HEK293 (cell line): ENCODE measurements at regions not wholly inside any gene's neighbourhood (a gene's known extent, or its start where the extent isn't known, plus 50 kb on each side); places are given as distances from the start of the nearest gene placed in this dataset.

Source experiments
- CTCF ChIA-PET: fragments of 350-600 bp; formaldehyde crosslinking; extraction: SDS; loops from one replicate; lab custom pipeline; 2021; ENCODE audit warnings: antibody characterized with exemption; lab: Yijun Ruan, JAX
- POLR2A ChIA-PET: fragments of 300-600 bp; formaldehyde crosslinking; extraction: SDS; loops from one replicate; lab custom pipeline; 2020; ENCODE audit warnings: antibody characterized with exemption, inconsistent platforms; lab: Yijun Ruan, JAX
- H3K27ac ChIP-seq: fragments of 200-500 bp; sonication (Bioruptor generic); 2 replicates; pipeline ENCODE4 v1.5.1; 2014; ENCODE audit warnings: low read depth, low read length, control low read depth, inconsistent platforms; ENCODE audit errors: extremely low read depth
- H3K36me3 ChIP-seq, 2 experiments: fragments of 200-500 bp in 1 of 2; sonication (Bioruptor generic) in 1 of 2; 1 replicate in 1 of 2; 2 replicates in 1 of 2; pipeline ENCODE4 v1.5.1; 2014 to 2017; ENCODE audit warnings: inconsistent platforms in 2 of 2, low read length in 2 of 2; ENCODE audit not compliant: control insufficient read depth in 2 of 2, insufficient read depth in 1 of 2
- H3K4me1 ChIP-seq: fragments of 200-500 bp; sonication (Bioruptor generic); 2 replicates; pipeline ENCODE4 v1.5.1; 2014; ENCODE audit warnings: mild to moderate bottlenecking, low read length, inconsistent platforms; ENCODE audit not compliant: control insufficient read depth, insufficient read depth
- H3K4me3 ChIP-seq: 2 replicates; pipeline ENCODE4 v1.5.1; 2011; ENCODE audit warnings: low read depth, mild to moderate bottlenecking, control low read depth, low read length, moderate library complexity
- H3K9me3 ChIP-seq: fragments of 200-500 bp; sonication (Bioruptor generic); 2 replicates; pipeline ENCODE4 v1.5.1; 2014; ENCODE audit warnings: low read depth, low read length, inconsistent platforms; ENCODE audit not compliant: control insufficient read depth, insufficient read depth
- ELK4 ChIP-seq: IDR thresholded peaks from 2 replicates; pipeline ENCODE4 v1.6.1; 2011; ENCODE audit warnings: mild to moderate bottlenecking, low read depth, low read length, borderline replicate concordance
- HOXC10 ChIP-seq: sonication (generic); formaldehyde crosslinking; IDR thresholded peaks from 2 replicates; pipeline ENCODE4 v1.8.1; 2023; ENCODE audit warnings: mild to moderate bottlenecking, missing genetic modification reagents
- IKZF3 ChIP-seq: fragments of 450-650 bp; IDR thresholded peaks from 2 replicates; pipeline ENCODE4 v1.5.0; 2018; ENCODE audit warnings: missing biosample characterization, mild to moderate bottlenecking, missing genetic modification characterization, moderate library complexity
- MZF1 ChIP-seq: fragments of 450-650 bp; formaldehyde crosslinking; IDR thresholded peaks from 2 replicates; pipeline ENCODE4 v1.5.1; 2017; ENCODE audit warnings: missing biosample characterization, missing genetic modification characterization, borderline replicate concordance
- PBX3 ChIP-seq: sonication (generic); formaldehyde crosslinking; IDR thresholded peaks from 2 replicates; pipeline ENCODE4 v1.8.1; 2022; ENCODE audit warnings: mild to moderate bottlenecking, moderate library complexity, missing genetic modification reagents
- RBAK ChIP-seq: fragments of 450-650 bp; formaldehyde crosslinking; IDR thresholded peaks from 2 replicates; pipeline ENCODE4 v1.5.1; 2016; ENCODE audit warnings: missing biosample characterization, missing genetic modification characterization
- SCRT1 ChIP-seq: fragments of 450-650 bp; formaldehyde crosslinking; IDR thresholded peaks from 2 replicates; pipeline ENCODE4 v1.5.1; 2016; ENCODE audit warnings: missing biosample characterization, missing genetic modification characterization, borderline replicate concordance
- YY2 ChIP-seq: fragments of 450-650 bp; formaldehyde crosslinking; IDR thresholded peaks from 2 replicates; pipeline ENCODE4 v1.5.1; 2016; ENCODE audit warnings: missing biosample characterization, missing genetic modification characterization
- ZBTB11 ChIP-seq: fragments of 450-650 bp; formaldehyde crosslinking; conservative IDR thresholded peaks from 2 replicates; pipeline ENCODE4 v1.5.1; 2016; ENCODE audit warnings: low read depth, missing biosample characterization, missing genetic modification characterization
- ZBTB21 ChIP-seq: fragments of 450-650 bp; formaldehyde crosslinking; IDR thresholded peaks from 2 replicates; pipeline ENCODE4 v1.5.1; 2017; ENCODE audit warnings: missing biosample characterization, missing genetic modification characterization
- ZBTB48 ChIP-seq: fragments of 450-650 bp; formaldehyde crosslinking; IDR thresholded peaks from 2 replicates; pipeline ENCODE4 v1.5.1; 2016; ENCODE audit warnings: missing biosample characterization, missing genetic modification characterization
- ZBTB6 ChIP-seq: fragments of 450-650 bp; formaldehyde crosslinking; IDR thresholded peaks from 2 replicates; pipeline ENCODE4 v1.5.1; 2017; ENCODE audit warnings: missing biosample characterization, missing genetic modification characterization
- ZNF138 ChIP-seq: fragments of 450-650 bp; formaldehyde crosslinking; IDR thresholded peaks from 2 replicates; pipeline ENCODE4 v1.5.1; 2016; ENCODE audit warnings: missing biosample characterization, missing genetic modification characterization, borderline replicate concordance
- ZNF148 ChIP-seq: fragments of 450-650 bp; formaldehyde crosslinking; IDR thresholded peaks from 2 replicates; pipeline ENCODE4 v1.5.0; 2017; ENCODE audit warnings: missing biosample characterization, missing genetic modification characterization, borderline replicate concordance
- ZNF184 ChIP-seq: fragments of 450-650 bp; IDR thresholded peaks from 2 replicates; pipeline ENCODE4 v1.5.1; 2018; ENCODE audit warnings: missing biosample characterization, mild to moderate bottlenecking, missing genetic modification characterization
- ZNF341 ChIP-seq: fragments of 450-650 bp; formaldehyde crosslinking; IDR thresholded peaks from 2 replicates; pipeline ENCODE4; 2016; ENCODE audit warnings: low read depth, missing biosample characterization, missing genetic modification characterization
- ZNF391 ChIP-seq: fragments of 450-650 bp; formaldehyde crosslinking; IDR thresholded peaks from 2 replicates; pipeline ENCODE4 v1.5.1; 2016; ENCODE audit warnings: low read depth, missing biosample characterization, missing genetic modification characterization, borderline replicate concordance
- ZNF404 ChIP-seq: fragments of 450-650 bp; formaldehyde crosslinking; IDR thresholded peaks from 2 replicates; pipeline ENCODE4 v1.5.1; 2017; ENCODE audit warnings: missing biosample characterization, missing genetic modification characterization
- ZNF423 ChIP-seq: fragments of 450-650 bp; formaldehyde crosslinking; IDR thresholded peaks from 2 replicates; pipeline ENCODE4 v1.5.1; 2016; ENCODE audit warnings: missing biosample characterization, missing genetic modification characterization
- ZNF610 ChIP-seq: fragments of 450-650 bp; formaldehyde crosslinking; IDR thresholded peaks from 2 replicates; pipeline ENCODE4 v1.5.1; 2016; ENCODE audit warnings: missing biosample characterization, missing genetic modification characterization, borderline replicate concordance
- ZNF747 ChIP-seq: fragments of 450-650 bp; formaldehyde crosslinking; IDR thresholded peaks from 2 replicates; pipeline ENCODE4 v1.5.1; 2016; ENCODE audit warnings: missing biosample characterization, missing genetic modification characterization
- ZNF76 ChIP-seq: fragments of 450-650 bp; formaldehyde crosslinking; IDR thresholded peaks from 2 replicates; pipeline ENCODE4; 2016; ENCODE audit warnings: low read depth, missing biosample characterization, missing genetic modification characterization, borderline replicate concordance

GRCh38 chr2:216756435-216756834 lies 61.1 kb upstream of the IGFBP5 start:
- H3K9me3 ChIP-seq: no peaks in the 10 kb centered on the region
- no peak overlapping the region for H3K27ac ChIP-seq
- ChIA-PET POLR2A (no interaction called here), CTCF (interaction anchor here (0.7 to 1.2 kb wide), 2 partner anchors 18 to 105 kb away, joined by 3 read pairs; no protein-coding TSS in a partner anchor)
- no peak overlapping the region for H3K4me3 ChIP-seq
- TF ChIP-seq ZBTB48 (tag by site-specific recombination) (no peak), ZNF341 (tag by site-specific recombination) (peak; percentile 50; the same call in 1 of the 2 replicates), ELK4 (no peak)
- H3K36me3 ChIP-seq: no peaks in the 10 kb centered on the region
- H3K4me1 ChIP-seq: peaks cover 3% of the 10 kb centered on the region

GRCh38 chr2:216754812-216755211 lies 59.5 kb upstream of the IGFBP5 start:
- no peaks in the 10 kb centered on the region for H3K36me3 ChIP-seq
- CTCF ChIA-PET: interaction anchor here (0.7 to 2.5 kb wide), 2 partner anchors 10 to 58 kb away, joined by 3 to 16 read pairs; no protein-coding TSS in a partner anchor
- no peaks in the 10 kb centered on the region for H3K9me3 ChIP-seq
- no peak for TF ChIP-seq RBAK (tag by site-specific recombination)
- no peak for TF ChIP-seq IKZF3
- TF ChIP-seq ZBTB6 (tag by site-specific recombination): no peak
- no peak for TF ChIP-seq ZNF610
- TF ChIP-seq ZNF747: no peak
- TF ChIP-seq ZNF404 (tag by site-specific recombination): no peak
- TF ChIP-seq ZNF76 (tag by site-specific recombination): no peak
- no peak for TF ChIP-seq SCRT1
- no peak for TF ChIP-seq ZNF391 (tag by site-specific recombination)
- no peak overlapping the region for H3K4me3 ChIP-seq
- POLR2A ChIA-PET: interaction anchor here (0.6 kb wide), 1 partner anchor 70 kb away, joined by 3 read pairs; no protein-coding TSS in a partner anchor
- peaks cover 6% of the 10 kb centered on the region for H3K4me1 ChIP-seq
- no peak overlapping the region for H3K27ac ChIP-seq

GRCh38 chr2:216754336-216754735 lies 59.0 kb upstream of the IGFBP5 start:
- no peaks in the 10 kb centered on the region for H3K9me3 ChIP-seq
- H3K4me1 ChIP-seq: peaks cover 6% of the 10 kb centered on the region
- ChIA-PET CTCF (interaction anchor here (2.5 kb wide), 1 partner anchor 58 kb away, joined by 16 read pairs; no protein-coding TSS in a partner anchor), POLR2A (no interaction called here)
- H3K4me3 ChIP-seq: no peak overlapping the region
- H3K27ac ChIP-seq: no peak overlapping the region
- H3K36me3 ChIP-seq: no peaks in the 10 kb centered on the region
- TF ChIP-seq ZBTB21 (tag by site-specific recombination): no peak
- no peak for TF ChIP-seq ZBTB6 (tag by site-specific recombination)
- TF ChIP-seq ZNF138 (tag by site-specific recombination): no peak
- no peak for TF ChIP-seq MZF1 (tag by site-specific recombination)
- no peak for TF ChIP-seq ZBTB11
- TF ChIP-seq YY2: no peak
- no peak for TF ChIP-seq ZNF423 (tag by site-specific recombination)
- no peak for TF ChIP-seq ZNF184
- no peak for TF ChIP-seq HOXC10
- no peak for TF ChIP-seq ZNF148
- no peak for TF ChIP-seq PBX3 (CRISPR knock-in tag)
